ENCODE measurements at regions not wholly inside any gene's neighbourhood (a gene's known extent, or its start where the extent isn't known, plus 50 kb on each side); places are given as distances from the start of the nearest gene placed in this dataset.

- TF ChIP-seq CTCF (IDR thresholded peaks at IDR 0.05): no peak
- no peak for TF ChIP-seq EZH2 (IDR thresholded peaks at IDR 0.05; ENCODE audit: borderline replicate concordance, insufficient read depth, low read depth, low read length, poor library complexity, severe bottlenecking)
Observed at GRCh38 chr10:30540276-30540675, 89.3 kb downstream of the LYZL2 start.

All from B cell (primary cell).